ENCODE measurements at regions not wholly inside any gene's neighbourhood (a gene's known extent, or its start where the extent isn't known, plus 50 kb on each side); places are given as distances from the start of the nearest gene placed in this dataset.
"Not testable (repeated sequence)": the region's sequence is repeated elsewhere in the genome, so short reads cannot be mapped to it uniquely, and the experiment has no call there.

DNA sequence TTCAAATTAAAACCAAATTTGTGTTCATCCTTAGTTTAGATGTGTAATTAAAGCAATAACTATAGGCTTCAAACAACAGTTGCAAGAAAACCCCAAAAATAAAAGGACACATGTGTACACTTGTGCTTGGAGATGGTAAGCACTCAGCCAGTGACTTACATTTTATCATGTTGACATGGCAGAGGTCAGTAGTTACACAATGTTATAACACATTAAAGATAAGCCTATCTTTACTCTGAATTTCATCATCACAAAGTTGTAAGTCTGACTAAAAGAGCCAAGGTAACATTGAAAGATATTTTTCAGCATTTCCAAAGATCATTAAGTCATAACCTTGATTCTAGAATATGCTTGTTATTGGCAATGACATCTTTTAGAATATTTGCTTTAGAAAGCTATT lies 98.5 kb upstream of the PNPLA4 start:
- DNase-seq (ENCODE audit: low read depth in 2 of 2), result no peak

DNA sequence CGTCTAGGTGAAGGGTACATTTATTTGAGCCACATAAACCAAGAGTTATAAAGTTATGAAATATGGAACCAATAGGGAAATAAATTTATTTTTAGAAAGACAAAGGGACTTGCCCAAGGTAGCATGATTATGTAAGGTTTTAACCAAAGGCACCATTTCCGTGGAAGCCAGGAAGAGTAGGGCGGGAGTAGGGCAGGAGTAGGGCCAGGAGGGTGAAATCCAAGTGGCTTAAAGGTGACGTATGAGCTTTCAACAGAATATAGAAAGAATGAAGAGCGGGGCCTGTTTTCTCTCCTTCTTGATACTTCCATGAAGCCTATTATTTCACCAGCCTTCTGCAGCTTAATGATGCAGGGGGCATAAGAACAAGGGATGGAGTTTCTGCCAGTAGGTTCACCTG lies 91.7 kb upstream of the PNPLA4 start:
- no peak for DNase-seq (ENCODE audit: low read depth in 2 of 2)

DNA sequence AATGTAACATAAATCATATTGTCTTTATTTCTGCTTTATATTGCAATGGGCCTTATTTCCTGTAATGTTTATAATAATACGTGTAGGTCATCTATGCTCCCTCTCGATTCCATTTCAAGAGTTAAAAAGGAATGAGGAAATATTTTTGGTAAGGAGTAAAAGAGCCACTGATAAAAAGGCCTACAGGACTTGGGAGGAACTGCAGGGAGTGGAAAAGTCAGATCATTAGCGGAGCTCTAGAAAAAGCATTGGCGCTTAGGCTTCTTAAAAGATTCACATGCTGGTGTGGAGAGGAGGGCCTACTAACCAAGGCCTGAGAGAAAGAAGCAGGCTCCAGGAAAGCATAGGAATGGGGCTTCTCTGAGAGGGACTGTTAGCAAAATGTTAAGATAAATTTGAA lies 82.9 kb upstream of the PNPLA4 start:
- no peak for DNase-seq (ENCODE audit: low read depth in 2 of 2)

DNA sequence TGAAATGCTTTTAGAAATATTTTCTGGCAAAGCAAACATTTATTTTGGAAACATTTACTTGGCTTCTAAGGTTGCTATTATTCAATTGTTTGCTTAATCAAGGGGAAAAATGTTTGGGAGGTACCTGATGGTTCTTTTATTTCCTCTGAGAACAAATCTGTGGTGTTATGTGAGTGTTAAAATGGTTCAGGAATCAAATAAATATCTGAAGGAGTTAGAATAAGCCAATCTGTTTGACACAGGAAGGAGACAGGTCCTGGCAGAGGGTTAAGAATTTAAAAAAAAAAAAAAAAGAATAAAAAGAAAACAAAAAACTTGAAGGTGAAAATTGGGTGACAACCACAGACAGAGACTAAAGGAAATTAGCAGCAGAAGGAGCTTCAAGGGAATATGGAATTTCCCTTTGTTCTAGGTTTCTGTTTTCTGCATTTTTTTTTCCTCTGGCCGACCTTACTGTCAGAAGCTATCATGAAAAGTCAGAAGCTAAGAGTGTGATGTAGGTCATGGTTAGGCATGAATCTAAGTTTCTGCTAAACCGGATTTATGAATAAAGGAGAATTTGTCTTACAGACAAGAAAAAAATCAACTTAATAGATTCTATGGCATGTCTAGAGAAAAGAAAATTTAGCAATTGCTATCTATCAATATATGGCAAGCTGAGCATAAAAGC lies 78.6 kb upstream of the PNPLA4 start:
- no peak for DNase-seq (ENCODE audit: low read depth in 2 of 2)

DNA sequence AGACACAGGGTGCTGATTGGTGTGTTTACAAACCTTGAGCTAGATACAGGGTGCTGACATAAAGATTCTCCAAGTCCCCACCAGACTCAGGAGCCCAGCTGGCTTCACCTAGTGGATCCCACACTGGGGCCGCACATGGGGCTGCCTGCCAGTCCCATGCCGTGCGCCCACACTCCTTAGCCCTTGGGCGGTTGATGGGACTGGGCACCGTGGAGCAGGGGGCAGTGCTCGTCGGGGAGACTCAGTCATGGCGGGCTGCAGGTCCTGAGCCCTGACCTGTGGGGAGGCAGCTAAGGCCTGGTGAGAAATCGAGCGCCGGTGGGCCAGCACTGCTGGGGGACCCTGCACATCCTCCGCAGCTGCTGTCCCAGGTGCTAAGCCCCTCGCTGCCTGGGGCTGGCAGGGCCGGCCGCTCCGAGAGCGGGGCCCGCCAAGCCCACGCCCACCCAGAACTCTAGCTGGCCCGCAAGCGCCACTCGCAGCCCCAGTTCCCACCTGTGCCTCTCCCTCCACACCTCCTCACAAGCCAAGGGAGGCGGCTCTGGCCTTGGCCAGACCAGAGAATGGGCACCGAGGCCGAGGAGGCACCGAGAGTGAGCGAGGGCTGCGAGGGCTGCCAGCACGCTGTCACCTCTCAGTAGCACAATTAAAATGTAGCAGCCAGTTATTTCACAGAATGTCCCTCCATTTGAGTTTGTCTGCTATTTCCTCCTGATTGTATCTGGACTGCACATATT lies 76.1 kb upstream of the PNPLA4 start:
- DNase-seq (ENCODE audit: low read depth in 2 of 2), result no peak

DNA sequence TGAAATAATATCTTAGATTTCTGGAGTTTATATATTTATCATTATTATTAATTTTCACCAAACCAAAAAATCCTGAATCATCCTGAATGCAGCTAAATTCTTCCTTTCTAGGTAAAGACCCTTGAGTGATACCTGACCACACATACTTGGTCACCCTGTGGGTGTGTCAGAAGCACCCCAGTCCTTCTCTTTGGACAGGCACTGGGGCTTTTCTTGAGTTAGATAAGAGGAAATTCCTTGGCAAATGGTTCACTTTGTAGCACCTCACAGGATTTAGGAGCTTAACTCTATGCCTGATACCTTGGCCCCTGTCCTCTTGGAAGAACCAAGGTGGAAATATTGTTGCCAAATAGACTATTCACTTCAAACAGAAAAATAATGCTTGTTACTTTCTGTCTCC lies 69.6 kb upstream of the PNPLA4 start:
- DNase-seq (ENCODE audit: low read depth in 2 of 2), result no peak

DNA sequence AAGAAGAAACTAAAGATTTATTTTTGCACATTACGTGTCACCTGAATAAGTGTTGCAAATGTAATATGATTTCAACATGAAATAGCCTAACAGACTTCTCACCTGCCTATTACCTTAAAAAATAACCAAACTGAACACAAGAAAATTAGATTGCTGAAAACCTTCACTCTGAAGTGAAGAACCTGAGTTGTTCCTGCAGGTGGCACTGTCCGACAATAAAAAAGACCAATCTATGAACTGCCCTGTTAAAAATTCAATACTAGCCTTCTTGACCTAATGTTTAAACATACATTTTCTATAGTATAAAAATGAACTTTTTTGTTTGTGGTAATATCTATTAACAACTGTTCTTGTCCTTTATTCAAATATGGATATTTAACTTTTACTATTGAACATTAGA lies 69.2 kb upstream of the PNPLA4 start:
- DNase-seq (ENCODE audit: low read depth in 2 of 2), result no peak

DNA sequence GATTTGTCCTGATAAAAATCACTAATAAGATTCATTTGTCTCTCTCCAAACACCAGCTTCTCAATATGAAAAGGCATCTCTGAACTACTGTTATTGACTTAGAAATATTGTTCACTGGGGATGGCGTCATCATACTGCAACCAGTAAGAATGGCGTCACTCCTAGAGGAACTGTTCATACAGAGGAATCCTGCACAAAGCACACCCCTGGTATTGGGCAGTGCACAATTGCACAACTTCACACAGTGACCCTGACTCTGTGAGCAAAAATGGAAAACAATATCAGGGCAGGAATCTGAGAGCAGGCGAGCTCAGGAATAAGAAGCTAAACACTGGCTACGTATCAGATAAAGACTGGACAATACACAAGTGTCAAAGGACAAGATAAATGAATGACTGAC lies 66.7 kb upstream of the PNPLA4 start:
- DNase-seq (ENCODE audit: low read depth in 2 of 2), result no peak

DNA sequence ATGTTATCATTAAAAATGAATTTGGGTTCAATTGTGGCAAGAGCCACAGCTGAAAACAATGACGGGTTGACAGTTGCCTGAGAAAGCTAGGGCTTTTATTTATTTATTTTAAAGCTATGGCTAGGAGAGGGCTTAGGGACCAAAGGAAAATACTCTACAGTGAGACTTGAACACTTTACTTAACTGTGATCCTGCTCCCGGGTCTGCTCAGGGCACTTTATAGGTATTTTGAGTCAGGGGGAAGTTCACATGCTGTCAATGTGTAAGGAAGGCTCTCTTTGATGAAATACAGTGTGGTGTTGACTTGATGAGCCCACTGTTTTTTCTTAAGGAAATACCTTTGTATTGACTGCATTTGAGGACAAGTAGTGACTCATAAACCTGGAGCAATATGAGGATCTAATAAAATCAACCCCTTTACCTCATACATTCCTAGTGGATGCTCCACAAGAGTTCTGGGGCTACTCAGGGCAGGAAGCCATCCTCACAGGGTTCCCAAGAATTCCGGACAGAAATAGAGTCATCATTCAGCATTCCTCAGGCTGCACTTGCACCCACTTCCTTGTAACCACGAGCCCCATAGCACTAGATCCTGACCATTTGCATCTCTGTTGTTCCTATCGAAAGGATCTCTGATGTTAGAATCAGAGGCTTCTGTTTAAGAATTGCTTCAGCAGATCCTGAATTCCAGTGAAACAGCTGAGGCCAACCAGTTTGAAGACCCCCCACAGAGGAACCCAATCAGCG lies 61.0 kb upstream of the PNPLA4 start:
- DNase-seq (ENCODE audit: low read depth in 2 of 2), result peak; percentile 49 to 61

DNA sequence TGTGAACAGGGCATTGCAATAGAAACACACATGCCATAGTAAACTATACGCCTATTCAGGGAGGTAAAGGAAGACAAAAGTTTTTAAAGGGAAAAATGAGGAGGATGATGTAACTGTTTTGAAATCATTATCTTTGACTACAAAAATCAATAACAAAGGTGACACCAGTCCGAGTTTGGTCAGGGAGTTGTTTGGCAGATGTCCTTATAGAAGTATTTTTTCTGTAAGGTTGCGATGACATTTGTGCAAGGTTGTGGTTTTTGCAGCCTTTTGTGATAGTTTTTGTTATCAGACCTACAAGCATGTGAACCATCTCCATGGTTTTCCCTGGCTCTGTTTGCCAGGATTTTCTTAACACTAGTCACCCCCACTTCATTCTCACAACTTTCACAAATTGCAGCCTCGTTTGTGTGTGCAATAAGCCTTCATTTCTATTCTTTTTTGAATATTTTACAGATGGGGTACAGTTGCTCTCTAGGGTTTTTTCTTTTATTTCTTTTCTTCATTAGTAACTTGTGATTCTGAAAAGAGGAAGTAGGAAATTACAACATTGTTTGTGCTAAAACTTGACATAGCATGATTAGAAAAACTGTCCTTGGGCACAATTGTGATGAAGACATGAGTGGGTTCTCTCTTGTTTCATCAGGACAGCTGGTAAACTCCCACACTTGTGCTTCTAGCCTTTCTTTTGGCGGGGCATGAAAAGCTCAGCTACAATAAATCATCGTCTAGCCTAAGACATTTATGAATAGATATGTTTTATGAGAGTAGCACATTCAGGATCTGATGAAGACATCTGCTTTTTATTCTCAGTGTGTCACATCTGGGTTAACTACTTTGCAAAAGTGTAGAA lies 60.2 kb upstream of the PNPLA4 start:
- peak; percentile 46 to 48 for DNase-seq (ENCODE audit: low read depth in 2 of 2)

DNA sequence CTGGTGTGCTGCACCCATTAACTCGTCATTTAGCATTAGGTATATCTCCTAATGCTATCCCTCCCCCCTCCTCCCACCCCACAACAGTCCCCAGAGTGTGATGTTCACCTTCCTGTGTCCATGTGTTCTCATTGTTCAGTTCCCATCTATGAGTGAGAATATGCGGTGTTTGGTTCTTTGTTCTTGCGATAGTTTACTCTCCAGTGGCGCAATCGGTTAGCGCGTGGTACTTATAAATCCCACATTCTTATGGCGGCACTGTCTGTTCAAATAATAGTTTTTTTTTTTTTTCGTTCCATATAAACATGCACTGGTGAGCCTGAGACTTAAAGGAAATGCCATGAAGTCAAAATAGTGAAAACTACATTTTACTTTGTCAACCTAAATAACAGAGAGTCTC lies 59.5 kb upstream of the PNPLA4 start:
- DNase-seq (ENCODE audit: low read depth in 2 of 2), result not testable (repeated sequence)

DNA sequence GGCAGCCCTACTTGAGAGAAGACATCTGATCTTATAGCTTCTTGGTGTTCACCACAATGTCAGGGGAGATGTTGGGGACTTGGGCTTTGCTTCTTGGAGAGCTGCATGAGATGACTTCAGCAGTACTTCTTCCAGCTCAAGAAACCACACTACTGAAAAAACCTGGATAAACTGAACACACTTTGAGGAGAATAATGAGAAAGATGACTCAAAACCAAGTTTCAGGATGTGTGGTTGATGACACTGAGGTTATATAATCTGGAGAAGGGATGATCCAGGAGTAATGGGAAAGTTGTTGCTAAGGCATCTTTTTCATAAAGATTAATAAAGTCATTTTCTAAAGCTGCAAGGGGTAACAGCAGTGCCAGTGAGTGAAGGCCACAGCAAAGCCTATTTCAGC lies 58.4 kb upstream of the PNPLA4 start:
- DNase-seq (ENCODE audit: low read depth in 2 of 2), result no peak

DNA sequence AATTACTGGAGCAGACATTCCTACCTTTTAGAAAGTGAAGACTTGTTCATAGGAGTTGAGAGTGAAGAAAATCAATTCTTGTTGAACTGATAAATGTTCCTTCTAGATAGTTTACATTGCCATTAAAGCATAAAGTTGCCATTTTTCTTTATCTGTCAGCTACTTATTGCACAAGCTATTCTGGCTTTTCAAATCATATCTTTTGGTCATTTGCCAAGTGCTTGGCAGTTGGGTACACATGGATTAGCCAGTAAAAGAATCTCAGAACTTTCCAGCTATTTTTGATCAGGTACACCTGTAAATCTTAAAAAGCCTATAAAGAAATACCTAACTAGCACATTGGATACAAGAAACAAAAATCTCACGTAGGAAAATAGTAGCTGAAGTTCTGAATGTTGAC lies 56.4 kb upstream of the PNPLA4 start:
- DNase-seq (ENCODE audit: low read depth in 2 of 2), result no peak

All from fibroblast of skin of left quadriceps (primary cell).